Astrocyte of the hippocampus (primary cell): ENCODE measurements at regions not wholly inside any gene's neighbourhood (a gene's known extent, or its start where the extent isn't known, plus 50 kb on each side); places are given as distances from the start of the nearest gene placed in this dataset.
A peak's percentile ranks its signal among the peaks of the same experiment; 100 is the strongest.
"Not testable (repeated sequence)": the region's sequence is repeated elsewhere in the genome, so short reads cannot be mapped to it uniquely, and the experiment has no call there.

Experiments used
- DNase-seq: peaks from one replicate; pipeline ENCODE4 v3.0.0; 2011; ENCODE audit warnings: low read depth, low spot score

DNA sequence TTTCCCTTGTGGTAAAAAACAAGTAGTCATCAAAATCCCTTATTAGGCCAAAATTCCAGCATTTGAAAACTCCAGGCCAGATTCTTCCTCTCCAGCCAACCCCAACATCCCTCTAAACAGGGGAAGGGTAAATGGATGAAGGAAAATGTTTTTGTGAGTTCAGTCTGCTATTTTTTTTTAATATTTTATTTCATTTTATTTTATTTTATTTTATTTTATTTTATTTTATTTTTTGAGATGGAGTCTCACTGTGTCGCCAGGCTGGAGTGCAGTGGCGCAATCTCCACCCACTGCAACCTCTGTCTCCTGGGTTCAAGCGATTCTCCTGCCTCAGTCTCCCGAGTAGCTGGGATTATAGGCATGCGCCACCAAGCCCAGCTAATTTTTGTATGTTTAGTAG is 74.5 kb upstream of the CHST15 start:
- not testable (repeated sequence) for DNase-seq

DNA sequence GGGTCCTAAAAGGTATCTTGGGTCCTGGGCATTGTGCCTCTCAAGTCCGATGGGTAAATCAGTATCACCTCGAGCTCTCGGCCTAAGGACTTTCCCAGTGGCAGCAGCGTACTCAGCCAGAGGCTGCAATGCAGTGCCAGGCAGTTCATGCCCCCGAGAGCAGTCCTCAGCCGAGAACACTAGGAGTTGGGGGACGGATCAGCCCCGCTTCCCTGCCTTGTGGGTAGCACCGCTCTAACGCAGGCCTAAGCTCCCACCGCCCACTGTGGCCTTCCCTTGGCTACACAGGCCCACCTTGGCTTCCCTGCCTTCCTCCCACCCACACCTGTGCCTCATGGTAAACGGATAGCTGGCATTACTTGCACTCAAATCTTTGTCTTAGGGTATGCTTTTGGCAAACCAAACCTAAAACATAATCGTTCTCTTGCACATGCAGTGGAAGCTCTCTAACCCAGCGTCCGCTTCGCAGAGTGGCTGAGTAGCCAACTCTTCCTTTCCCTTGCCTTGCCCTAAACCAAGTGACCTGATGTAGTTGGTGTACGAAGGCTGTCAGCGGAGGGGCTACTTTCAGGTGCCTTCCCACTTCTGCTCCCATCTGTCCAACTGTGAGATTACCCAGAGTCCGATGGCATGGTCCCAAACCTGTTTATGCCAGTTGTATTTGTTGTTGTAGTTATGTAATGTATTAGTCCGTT is 73.2 kb upstream of the CHST15 start:
- no peak for DNase-seq

DNA sequence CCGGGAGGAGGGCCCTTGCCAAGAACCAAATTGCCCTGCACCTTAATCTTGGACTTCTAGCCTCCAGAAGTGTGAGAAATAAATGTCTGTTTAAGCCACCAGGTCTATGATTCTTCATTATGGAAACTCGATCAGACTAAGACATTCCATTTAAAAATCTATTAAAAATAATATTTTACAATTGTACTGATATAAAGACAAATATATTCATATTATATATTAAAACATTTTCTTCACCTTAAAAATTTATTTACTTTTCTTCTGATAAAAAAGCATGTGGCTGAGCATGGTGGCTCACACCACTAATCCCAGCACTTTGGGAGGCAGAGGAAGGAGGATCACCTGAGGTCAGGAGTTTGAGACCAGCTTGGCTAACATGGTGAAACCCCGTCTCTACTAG is 72.4 kb upstream of the CHST15 start:
- DNase-seq = no peak

DNA sequence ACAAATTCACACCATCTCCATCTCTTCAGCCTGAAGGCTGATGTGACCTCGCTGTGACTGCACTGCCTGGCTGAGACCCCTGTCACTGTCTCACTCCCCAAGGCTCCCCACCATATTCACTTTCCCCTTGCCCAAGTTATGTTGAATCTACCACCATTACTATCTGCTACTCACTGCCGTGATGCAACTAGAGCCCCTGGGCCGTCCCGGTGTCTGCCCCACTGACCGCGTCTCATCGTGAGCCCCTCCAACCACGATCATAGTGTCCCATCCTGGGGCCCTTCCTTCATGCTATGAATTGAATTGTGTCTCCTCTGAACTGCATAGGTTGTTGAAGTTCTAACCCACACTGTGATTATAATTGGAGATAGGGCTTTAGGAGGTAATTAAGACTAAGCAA is 71.9 kb upstream of the CHST15 start:
- no peak for DNase-seq

DNA sequence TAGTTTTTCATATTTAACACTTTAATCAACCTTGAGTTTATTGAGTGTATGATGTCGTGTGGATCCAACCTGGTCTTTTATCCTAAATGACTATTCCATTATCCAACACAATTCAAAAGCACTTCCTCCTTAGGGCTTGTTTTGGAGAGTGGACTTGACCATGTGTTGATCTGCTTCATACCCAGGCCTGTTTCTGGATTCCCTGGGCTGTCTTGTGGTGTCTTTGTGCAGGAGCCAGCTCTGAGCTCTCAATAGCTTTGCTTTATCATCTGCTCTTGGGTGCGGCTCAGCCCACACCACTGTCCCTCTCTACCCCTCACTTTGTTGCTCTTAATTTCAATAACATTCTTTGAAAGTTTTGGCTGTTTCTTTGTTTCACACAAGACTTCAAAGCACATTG is 70.9 kb upstream of the CHST15 start:
- DNase-seq = no peak

DNA sequence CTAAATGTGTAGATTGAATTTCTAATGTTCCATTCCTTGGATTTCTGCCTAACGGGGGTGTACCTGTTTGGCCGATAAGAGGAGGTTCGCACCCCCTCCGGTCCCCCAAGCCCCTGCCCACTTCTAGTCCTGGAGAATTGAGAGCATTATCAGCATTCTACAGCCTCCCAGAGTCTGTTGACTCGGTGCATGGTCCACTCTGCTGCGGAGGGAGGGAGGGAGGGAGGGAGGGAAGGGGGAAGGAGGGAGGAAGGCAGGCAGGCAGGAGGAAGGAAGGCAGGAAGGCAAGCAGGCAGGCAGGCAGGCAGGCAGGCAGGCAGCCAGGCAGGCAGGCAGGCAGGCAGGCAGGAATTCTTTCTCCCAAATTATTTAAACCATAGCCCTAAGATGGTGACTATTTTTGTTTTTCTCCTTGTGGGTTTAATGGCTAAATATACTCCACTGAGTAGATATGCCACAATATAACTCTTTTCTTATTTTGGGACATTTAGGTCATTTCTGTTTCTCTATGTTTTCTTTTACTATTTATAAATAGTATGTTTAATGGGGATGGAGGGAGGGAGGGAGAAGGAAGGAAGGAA is 69.5 kb upstream of the CHST15 start:
- no peak for DNase-seq

DNA sequence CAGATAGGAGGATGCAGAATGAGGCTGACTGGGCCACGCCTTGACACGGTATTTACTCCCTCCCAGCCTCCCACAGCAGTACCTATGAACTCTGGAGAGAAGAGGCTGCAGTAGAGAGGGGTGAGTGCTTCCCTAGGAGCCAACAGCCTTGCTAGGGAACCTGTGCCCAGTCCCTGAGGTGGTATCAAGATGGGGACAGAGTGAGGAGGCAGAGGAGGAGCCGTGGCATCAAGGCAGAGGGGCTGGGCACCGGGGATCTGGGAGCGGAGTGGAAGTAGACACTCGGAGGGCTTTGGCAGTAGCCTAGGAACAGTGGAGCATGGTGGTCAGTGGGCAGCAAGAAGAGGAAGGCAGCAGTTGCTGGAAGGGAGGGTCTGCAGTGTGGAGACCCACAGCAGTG is 68.7 kb upstream of the CHST15 start:
- no peak for DNase-seq

DNA sequence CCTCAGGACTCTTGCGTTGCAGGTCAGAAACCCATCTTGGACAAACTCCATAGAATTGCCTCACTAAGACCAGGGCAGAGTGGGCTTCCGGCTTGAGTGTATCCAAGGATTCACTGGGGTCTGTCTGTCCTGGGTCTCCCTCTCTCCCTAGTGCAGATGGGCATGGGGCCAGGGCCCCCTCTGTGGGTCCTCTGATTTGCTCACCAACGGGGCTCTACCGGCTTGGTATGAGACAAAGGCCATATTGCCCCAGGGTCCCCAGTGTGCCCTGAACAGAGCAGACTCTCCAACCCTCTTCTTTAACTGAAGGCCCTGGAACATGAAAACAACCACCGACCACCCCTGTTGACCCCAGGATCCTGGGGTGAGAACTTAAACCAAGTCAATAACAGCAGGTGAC is 68.2 kb upstream of the CHST15 start:
- no peak for DNase-seq

DNA sequence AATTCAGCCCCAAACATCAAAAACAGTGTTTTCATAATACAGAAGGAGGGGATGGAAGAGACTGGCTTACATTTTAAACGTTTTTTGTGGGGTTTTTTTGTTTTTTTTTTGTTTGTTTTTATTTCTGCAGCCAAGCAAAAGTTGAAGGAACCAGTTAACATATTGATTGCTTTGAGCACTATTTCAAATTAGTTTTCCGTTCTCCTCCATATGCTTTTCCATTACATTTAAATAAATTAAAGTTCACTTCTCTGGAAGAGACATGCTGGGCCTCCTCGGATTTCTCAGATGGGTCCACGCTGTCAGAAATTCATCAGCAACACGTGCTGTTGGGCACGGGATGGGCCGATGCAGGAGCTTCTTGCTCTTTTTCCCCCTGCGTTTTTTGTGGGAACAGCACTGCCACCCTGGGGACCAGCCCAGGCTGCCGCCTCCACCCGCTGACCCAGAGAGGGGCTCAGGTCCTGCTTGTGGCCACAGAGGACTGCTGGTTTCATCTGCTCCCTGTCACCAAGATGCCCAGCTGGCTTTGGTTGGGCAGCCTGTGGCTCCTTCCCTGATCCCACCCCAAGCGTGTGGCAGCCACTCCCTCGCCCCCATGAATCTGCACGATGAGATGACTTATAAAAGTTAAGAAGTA is 67.7 kb upstream of the CHST15 start:
- DNase-seq = no peak

DNA sequence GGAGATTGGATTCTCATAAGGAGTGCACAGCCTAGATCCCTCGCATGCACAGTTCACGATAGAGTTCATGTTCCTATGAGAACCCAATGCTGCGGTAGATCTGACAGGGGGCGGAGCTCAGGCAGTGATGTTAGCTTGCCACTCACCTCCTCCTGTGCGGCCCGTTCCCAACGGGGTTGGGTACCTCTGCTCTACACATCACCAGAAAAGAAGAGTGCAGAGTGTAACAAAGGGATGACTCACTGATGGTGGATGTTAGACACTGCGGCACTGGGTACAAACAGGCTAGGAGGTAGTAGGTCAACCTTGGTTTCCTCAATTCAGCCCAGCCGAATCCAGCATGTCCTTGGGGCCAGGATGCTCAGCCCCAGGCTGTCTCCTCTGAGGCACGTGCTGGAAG is 66.8 kb upstream of the CHST15 start:
- no peak for DNase-seq

DNA sequence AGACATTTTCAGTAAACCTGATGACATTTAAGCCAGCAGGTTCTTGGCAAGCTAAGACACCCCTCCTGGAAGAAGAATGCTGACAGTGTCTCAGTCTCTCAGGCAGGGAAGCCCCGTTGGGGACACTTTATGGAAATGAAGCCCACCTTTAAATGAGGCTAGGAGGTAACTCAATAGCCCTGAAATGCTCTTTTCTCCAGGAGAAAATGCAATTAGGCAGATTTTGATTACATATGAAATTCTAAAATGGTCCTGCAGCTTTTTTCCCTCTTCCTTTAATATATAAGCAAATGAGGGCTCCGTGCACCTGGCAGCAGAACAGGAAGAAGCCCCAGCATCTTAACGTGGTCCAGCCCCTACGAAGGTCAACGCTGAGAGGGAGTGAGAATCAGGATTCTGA is 65.8 kb upstream of the CHST15 start:
- no peak for DNase-seq

DNA sequence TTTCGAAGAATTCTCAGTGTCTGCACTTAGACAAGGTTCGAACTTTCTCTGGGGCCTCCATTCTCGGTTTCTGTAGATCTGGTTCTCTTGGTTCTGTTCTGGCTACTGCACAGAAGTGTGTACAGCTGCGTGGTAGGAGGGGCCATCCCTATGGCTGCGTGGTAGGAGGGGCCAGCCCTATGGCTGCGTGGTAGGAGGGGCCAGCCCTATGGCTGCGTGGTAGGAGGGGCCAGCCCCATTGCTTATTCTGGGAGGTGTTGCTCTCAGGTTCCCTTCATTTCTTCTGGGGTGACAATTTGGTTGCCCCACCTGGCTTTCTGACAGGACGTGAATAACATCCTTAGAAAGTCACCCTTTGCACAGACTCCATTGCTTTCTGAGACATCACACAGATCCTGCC is 65.2 kb upstream of the CHST15 start:
- DNase-seq = no peak

DNA sequence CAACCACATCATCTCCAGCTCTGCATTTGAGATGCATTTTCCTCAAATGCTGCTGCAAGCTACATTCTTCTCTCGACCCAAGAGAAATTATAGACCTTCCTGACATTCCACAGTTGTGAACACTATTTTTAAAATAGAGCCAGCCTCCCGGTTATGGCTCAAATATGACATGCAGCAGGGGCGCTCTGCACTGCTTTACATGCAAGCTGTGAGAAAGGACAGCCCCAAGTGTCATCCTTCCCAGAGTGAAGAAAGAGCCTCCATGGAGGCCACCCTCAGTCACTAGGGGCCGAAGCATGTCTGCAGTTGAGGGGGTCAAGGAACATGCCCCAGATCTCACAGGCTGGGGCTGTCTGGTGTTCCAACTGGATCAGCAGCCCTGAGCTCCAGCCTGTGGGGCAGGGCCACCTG is 63.9 kb upstream of the CHST15 start:
- peak; percentile 64 for DNase-seq

DNA sequence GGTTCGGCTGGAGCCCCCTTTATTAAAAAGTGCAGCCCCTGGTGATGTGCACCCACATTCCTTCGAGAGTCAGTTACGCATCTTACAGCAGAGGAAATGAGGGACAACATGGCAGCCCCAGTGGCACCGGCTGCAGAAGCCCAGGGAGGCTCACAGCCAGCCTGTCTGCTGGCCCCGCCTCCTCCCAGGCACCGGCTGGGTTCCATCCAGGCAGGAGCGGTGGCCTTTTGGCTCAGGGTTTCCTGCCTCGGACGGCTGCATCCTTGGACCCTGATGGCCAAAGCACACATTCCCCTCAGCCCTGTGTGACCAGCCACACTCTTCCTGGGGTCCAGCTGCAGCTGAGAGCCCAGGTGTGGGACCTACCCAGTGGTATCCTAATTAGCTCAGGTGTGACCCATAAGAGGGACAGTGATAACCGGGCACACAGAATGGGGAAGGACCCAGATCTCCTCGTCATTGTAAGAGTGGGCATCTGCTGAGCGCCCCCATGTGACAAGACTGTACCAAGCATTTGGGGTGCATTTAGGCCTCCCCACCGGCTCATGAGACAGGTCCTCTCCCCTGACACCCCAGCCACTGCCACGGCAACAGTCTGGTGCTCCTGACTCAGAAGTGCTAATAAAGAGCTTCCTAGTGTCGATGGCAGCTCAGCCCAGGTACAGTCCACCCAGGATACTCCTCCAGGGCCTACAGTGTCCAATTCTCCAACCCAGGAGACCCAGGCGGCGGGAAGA is 63.3 kb upstream of the CHST15 start:
- no peak for DNase-seq

DNA sequence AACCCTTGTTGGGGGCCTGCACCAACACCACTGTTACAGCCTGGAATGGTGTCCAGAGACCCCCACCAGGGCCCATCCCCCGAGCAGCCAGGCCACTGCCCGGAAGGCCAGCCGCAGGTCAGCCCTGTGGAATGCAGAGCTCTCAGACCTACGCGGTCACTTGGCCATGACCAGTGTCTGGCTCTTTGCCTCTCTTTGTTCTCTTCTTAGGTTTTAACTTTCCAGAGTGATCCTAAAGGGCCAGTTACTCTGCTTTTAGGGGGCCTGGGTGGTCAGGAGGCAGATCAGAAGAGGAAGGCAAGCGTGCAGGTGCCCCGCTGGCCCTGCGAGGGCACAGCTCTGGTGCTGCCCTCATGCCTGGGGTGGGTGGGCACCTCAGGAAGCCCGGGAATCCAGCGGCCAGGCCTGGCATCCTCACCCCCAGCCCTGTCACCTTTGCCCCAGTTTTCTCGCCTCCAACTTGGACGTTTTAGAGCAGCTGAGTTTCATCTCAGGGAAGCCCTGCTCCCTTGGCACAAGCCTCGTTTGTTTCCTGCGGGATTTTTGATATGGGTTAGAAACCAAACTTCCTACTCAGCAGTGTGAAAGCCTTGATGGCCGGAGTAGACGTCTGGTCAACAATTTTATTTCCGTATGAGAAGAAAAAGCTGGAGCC is 62.5 kb upstream of the CHST15 start:
- DNase-seq = peak; percentile 85

DNA sequence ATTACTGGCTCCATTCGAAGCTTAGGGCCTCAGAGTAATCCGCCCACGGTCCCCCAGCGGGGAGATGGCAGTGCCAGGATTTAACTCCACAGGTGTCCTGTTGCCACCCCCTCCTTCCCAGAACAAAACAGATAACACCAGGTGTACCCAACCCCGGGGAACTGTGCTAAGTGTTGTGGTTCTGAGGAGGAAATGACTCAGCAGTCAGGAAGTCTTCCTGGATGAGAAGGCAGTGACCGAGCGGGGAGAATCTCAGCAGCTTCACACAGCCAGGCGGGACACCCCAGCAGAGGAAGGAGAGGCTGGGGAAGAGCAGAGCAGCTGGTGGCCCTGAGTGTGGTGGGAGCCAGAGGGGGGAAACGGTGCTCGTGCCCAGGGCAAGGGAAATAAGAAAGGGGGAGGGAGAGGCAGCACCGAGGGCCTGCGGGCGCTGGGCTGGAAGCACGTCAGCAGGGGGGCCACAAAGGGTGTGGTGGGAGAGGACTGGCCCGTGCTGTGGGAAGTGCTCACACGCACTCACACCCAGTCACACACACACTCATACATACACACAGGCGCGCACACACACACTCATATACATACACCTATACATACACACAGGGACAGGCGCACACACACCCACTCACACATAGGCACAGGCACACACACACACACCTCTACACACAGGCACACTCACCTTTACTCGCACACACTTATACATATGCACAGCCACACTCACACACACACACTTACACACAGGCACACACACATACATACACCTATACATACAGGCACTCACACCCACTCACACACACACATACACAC is 59.8 kb upstream of the CHST15 start:
- peak; percentile 92 for DNase-seq

DNA sequence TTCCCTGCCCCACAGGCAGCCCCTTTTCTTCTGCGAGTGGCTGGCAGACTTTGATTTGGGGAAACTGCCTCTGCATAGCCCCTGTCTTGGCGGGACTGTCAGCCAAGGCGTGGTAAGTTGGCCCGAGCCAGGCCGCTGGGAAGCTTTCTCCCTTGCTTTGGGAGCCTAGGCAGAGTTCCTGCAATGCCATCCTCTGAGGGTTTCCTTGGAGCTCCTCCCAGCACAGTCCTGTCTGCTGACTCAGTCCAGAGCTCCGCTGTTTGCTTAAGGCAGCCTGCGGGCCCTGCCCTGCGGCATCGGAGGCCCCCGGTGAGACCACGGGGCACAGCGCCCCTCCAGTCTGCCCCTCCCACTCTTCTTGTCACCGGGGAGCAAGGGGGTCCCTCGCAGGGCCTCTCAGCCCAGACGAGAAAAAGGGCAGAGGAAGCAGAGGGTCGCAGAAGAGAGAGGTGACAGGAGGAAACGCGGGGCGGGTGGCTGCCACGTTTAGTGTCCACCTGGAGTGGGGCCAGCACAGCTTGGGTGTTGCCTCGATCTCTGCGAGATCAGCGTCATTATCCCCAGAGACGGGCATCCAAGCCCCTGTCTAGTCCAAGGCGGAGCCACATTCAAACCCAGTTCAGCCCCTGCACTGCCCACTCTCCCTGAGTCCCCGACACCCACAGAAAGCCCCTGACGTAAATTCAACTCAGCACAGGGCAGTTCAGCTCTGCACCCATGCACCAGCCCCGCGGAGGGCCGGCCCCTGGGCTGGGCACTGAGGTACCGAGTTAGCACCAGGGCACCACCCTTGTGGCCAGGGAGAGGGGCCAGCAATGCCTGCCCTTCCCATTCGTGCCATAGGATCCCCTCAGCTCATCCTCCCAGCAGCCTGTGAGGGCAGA is 59.0 kb upstream of the CHST15 start:
- DNase-seq = peak; percentile 92

DNA sequence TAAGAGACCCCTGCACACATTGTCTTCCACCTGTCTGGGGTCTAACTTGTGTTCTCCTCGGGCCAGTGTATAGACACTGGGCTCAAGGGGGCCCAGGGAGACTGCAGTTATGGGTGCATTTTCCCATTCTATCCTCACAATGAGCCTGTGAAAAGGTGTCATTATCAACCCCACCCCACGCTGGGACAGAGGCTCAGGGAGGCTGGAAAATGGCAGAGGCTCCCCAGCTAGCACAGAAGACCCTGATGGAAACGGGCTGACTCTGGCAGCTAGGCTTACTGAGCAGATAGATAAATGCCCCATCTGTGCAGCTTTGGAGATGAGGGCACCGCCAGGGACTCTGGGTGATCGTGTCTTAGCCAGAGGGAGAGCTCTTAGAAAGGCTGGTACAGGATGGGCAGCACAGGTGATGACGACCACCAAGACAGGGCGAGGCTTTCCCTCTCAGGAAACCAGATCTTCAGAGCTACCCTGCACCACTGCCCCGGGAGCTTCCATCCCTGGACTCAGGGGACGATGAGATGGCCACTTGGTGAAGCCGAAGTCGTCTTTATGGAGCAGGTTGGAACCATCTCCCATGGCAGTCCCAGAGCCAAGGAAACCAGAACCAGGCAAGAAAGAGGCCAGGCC is 58.2 kb upstream of the CHST15 start:
- no peak for DNase-seq

DNA sequence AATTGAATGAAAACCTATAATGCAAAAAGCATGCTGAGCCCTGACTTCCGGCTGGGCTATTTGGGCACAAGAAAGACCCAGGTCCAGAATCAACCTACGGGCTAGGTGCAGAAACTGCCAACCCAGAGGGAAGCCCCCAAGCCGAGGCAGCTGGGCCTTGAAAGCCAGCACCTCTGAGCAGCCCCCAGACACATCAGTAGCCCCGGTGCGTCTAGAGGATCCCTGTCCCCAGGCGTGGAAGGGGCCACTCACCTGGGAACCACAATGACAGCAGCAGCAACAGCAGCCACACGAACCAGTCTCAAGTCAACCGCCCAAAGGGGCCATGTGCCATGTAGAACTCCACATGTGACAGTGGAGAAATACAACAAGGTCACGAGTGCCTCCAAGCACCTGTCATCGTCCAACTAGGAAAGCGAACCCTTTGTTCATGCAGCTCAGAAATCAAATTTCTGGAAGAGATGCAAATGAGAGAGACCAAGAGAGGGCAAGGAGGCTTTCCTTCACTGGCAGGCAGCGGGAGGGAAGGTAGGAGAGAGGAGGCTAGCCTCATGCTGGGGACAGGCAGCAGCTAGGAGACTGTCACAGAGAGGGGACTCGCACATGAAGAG is 57.5 kb upstream of the CHST15 start:
- no peak for DNase-seq
